Endodermal cell (in vitro differentiated cells): ENCODE measurements at regions not wholly inside any gene's neighbourhood (a gene's known extent, or its start where the extent isn't known, plus 50 kb on each side); places are given as distances from the start of the nearest gene placed in this dataset.

Experiments used
- DNase-seq: peaks from one replicate; pipeline ENCODE4 v3.0.0-alpha.2; 2017
- H3K27ac ChIP-seq: 2 replicates; pipeline ENCODE4 v1.5.1; 2013; ENCODE audit warnings: mild to moderate bottlenecking, low read depth, low read length, moderate library complexity
- H3K27me3 ChIP-seq: 2 replicates; pipeline ENCODE4 v1.6.1; 2013; ENCODE audit warnings: mild to moderate bottlenecking, low read length, moderate library complexity; ENCODE audit not compliant: insufficient read depth, control insufficient read depth, poor library complexity, severe bottlenecking
- H3K36me3 ChIP-seq: 2 replicates; pipeline ENCODE4 v1.7.0; 2013; ENCODE audit warnings: mild to moderate bottlenecking, low read length, moderate library complexity; ENCODE audit not compliant: control insufficient read depth, insufficient read depth
- H3K4me1 ChIP-seq: one replicate; pipeline ENCODE4 v1.7.0; 2013; ENCODE audit warnings: low read length; ENCODE audit not compliant: control insufficient read depth, insufficient read depth
- H3K4me3 ChIP-seq: 2 replicates; pipeline ENCODE4 v1.5.1; 2013; ENCODE audit warnings: mild to moderate bottlenecking, low read length, moderate library complexity
- H3K9ac ChIP-seq: 2 replicates; pipeline ENCODE4 v1.6.1; 2013; ENCODE audit warnings: mild to moderate bottlenecking, low read length, moderate library complexity; ENCODE audit not compliant: poor library complexity, severe bottlenecking; ENCODE audit errors: extremely low read depth
- H3K9me3 ChIP-seq: 2 replicates; pipeline ENCODE4 v1.6.1; 2013; ENCODE audit warnings: mild to moderate bottlenecking, low read length, moderate library complexity; ENCODE audit not compliant: control insufficient read depth
- H3K27ac Mint-ChIP-seq: 2 replicates; pipeline ENCODE4 v1.8.0; 2020; ENCODE audit warnings: mixed read lengths
- H3K27me3 Mint-ChIP-seq: 2 replicates; pipeline ENCODE4 v1.8.0; 2021; ENCODE audit warnings: mild to moderate bottlenecking, mixed read lengths; ENCODE audit not compliant: insufficient read depth
- H3K36me3 Mint-ChIP-seq: 2 replicates; pipeline ENCODE4 v1.8.0; 2020; ENCODE audit warnings: low read depth, mixed read lengths
- H3K4me1 Mint-ChIP-seq: 2 replicates; pipeline ENCODE4 v1.8.0; 2020; ENCODE audit warnings: mixed read lengths
- H3K4me3 Mint-ChIP-seq: 2 replicates; pipeline ENCODE4 v1.8.0; 2020; ENCODE audit warnings: mild to moderate bottlenecking, moderate library complexity, mixed read lengths
- H3K9me3 Mint-ChIP-seq: 2 replicates; pipeline ENCODE4 v1.8.0; 2020; ENCODE audit warnings: mild to moderate bottlenecking, mixed read lengths
- CTCF ChIP-seq: fragments of 200-600 bp; sonication (generic); conservative IDR thresholded peaks from 2 replicates; pipeline ENCODE4 v1.5.0; 2021; ENCODE audit warnings: antibody characterized with exemption, mild to moderate bottlenecking
- WGBS, 2 experiments: methylation state at CpG; one replicate each; pipeline versions ENCODE4 v1.1.5 to v1.1.7; 2013; ENCODE audit warnings: missing lambda C conversion rate in 2 of 2, mixed read lengths in 1 of 2; ENCODE audit not compliant: insufficient coverage in 1 of 2, insufficient read length in 1 of 2; 5-methylcytosine and 5-hydroxymethylcytosine counted together

- Mint-ChIP-seq H3K27ac (no peak overlapping the region), H3K27me3 (peaks cover 3% of the 10 kb centered on the region), H3K4me3 (no peak overlapping the region), H3K9me3 (no peaks in the 10 kb centered on the region), H3K4me1 (peaks cover 6% of the 10 kb centered on the region), H3K36me3 (no peaks in the 10 kb centered on the region)
- no peak overlapping the region for H3K9ac ChIP-seq
- DNase-seq = no peak
- H3K4me3 ChIP-seq = no peak overlapping the region
- no peaks in the 10 kb centered on the region for H3K27me3 ChIP-seq
- H3K27ac ChIP-seq = no peak overlapping the region
- H3K36me3 ChIP-seq = no peaks in the 10 kb centered on the region
- no peak for TF ChIP-seq CTCF
- no peaks in the 10 kb centered on the region for H3K4me1 ChIP-seq
- WGBS, 2 experiments = 93 to 100% methylated on average over 2 to 3 of the region's 3 CpGs
- H3K9me3 ChIP-seq = no peaks in the 10 kb centered on the region
Measured at GRCh38 chr5:51002368-51002767, 335.9 kb downstream of the PARP8 start.

GRCh38 chr5:51013036-51013435, 346.6 kb downstream of the PARP8 start:
- no peak overlapping the region for H3K4me3 Mint-ChIP-seq
- DNase-seq = no peak
- H3K27ac Mint-ChIP-seq = no peak overlapping the region
- Histone ChIP-seq H3K9me3 (no peaks in the 10 kb centered on the region), H3K36me3 (no peaks in the 10 kb centered on the region), H3K4me3 (no peak overlapping the region), H3K4me1 (no peaks in the 10 kb centered on the region), H3K27ac (no peak overlapping the region), H3K9ac (no peak overlapping the region), H3K27me3 (no peaks in the 10 kb centered on the region)
- no peaks in the 10 kb centered on the region for H3K36me3 Mint-ChIP-seq
- H3K9me3 Mint-ChIP-seq = no peaks in the 10 kb centered on the region
- no peaks in the 10 kb centered on the region for H3K27me3 Mint-ChIP-seq
- TF ChIP-seq CTCF = no peak
- 92 to 96% methylated on average over 2 of the region's 2 CpGs for WGBS, 2 experiments
- H3K4me1 Mint-ChIP-seq = peaks cover 6% of the 10 kb centered on the region

GRCh38 chr5:51018423-51018822, 352.0 kb downstream of the PARP8 start:
- Histone ChIP-seq H3K4me1 (no peaks in the 10 kb centered on the region), H3K9me3 (no peaks in the 10 kb centered on the region), H3K27me3 (no peaks in the 10 kb centered on the region), H3K27ac (no peak overlapping the region), H3K9ac (no peak overlapping the region), H3K36me3 (no peaks in the 10 kb centered on the region), H3K4me3 (no peak overlapping the region)
- no peak for DNase-seq
- H3K4me1 Mint-ChIP-seq = no peaks in the 10 kb centered on the region
- H3K36me3 Mint-ChIP-seq = no peaks in the 10 kb centered on the region
- WGBS, 2 experiments = 95 to 100% methylated on average over 2 of the region's 2 CpGs
- H3K27ac Mint-ChIP-seq = no peak overlapping the region
- no peak for TF ChIP-seq CTCF
- H3K9me3 Mint-ChIP-seq = no peaks in the 10 kb centered on the region
- no peak overlapping the region for H3K4me3 Mint-ChIP-seq
- H3K27me3 Mint-ChIP-seq = no peaks in the 10 kb centered on the region
